ENCODE measurements at regions not wholly inside any gene's neighbourhood (a gene's known extent, or its start where the extent isn't known, plus 50 kb on each side); places are given as distances from the start of the nearest gene placed in this dataset.

GRCh38 chr18:8974696-8975095, 127.8 kb upstream of the NDUFV2 start:
- no peaks in the 10 kb centered on the region for H3K4me1 ChIP-seq (ENCODE audit: control insufficient read depth in 4 of 4, insufficient read depth in 4 of 4, low read length in 3 of 4)
- no peak overlapping the region for H3K9ac ChIP-seq (ENCODE audit: low read depth in 1 of 2, low read length in 2 of 2)
- WGBS: 51% methylated on average over 2 of the region's 2 CpGs
- H3K9me3 ChIP-seq (ENCODE audit: control insufficient read depth in 4 of 4, low read length in 3 of 4): no peaks in the 10 kb centered on the region
- no peaks in the 10 kb centered on the region for H3K27me3 ChIP-seq (ENCODE audit: control insufficient read depth in 4 of 4, insufficient read depth in 4 of 4, low read length in 3 of 4)
- no peak overlapping the region for H3K4me3 ChIP-seq (ENCODE audit: low read depth in 1 of 3, low read length in 3 of 3)
- H3K27ac ChIP-seq (ENCODE audit: low read depth in 1 of 2, low read length in 2 of 2): no peak overlapping the region
- TF ChIP-seq GABPA (IDR thresholded peaks at IDR 0.05 in 1 of 2, conservative IDR thresholded peaks at IDR 0.05 in 1 of 2): no peak
- TF ChIP-seq YY1 (IDR thresholded peaks at IDR 0.05): no peak
- TF ChIP-seq, protein P1, sequence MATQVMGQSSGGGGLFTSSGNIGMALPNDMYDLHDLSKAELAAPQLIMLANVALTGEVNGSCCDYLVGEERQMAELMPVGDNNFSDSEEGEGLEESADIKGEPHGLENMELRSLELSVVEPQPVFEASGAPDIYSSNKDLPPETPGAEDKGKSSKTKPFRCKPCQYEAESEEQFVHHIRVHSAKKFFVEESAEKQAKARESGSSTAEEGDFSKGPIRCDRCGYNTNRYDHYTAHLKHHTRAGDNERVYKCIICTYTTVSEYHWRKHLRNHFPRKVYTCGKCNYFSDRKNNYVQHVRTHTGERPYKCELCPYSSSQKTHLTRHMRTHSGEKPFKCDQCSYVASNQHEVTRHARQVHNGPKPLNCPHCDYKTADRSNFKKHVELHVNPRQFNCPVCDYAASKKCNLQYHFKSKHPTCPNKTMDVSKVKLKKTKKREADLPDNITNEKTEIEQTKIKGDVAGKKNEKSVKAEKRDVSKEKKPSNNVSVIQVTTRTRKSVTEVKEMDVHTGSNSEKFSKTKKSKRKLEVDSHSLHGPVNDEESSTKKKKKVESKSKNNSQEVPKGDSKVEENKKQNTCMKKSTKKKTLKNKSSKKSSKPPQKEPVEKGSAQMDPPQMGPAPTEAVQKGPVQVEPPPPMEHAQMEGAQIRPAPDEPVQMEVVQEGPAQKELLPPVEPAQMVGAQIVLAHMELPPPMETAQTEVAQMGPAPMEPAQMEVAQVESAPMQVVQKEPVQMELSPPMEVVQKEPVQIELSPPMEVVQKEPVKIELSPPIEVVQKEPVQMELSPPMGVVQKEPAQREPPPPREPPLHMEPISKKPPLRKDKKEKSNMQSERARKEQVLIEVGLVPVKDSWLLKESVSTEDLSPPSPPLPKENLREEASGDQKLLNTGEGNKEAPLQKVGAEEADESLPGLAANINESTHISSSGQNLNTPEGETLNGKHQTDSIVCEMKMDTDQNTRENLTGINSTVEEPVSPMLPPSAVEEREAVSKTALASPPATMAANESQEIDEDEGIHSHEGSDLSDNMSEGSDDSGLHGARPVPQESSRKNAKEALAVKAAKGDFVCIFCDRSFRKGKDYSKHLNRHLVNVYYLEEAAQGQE (IDR thresholded peaks at IDR 0.05): no peak
- no peak for TF ChIP-seq JUND (IDR thresholded peaks at IDR 0.05)
- TF ChIP-seq, protein P2, sequence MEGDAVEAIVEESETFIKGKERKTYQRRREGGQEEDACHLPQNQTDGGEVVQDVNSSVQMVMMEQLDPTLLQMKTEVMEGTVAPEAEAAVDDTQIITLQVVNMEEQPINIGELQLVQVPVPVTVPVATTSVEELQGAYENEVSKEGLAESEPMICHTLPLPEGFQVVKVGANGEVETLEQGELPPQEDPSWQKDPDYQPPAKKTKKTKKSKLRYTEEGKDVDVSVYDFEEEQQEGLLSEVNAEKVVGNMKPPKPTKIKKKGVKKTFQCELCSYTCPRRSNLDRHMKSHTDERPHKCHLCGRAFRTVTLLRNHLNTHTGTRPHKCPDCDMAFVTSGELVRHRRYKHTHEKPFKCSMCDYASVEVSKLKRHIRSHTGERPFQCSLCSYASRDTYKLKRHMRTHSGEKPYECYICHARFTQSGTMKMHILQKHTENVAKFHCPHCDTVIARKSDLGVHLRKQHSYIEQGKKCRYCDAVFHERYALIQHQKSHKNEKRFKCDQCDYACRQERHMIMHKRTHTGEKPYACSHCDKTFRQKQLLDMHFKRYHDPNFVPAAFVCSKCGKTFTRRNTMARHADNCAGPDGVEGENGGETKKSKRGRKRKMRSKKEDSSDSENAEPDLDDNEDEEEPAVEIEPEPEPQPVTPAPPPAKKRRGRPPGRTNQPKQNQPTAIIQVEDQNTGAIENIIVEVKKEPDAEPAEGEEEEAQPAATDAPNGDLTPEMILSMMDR (IDR thresholded peaks at IDR 0.05; ENCODE audit: low read depth, low read length, missing input control): no peak
- no peak for TF ChIP-seq SP1 (IDR thresholded peaks at IDR 0.05)
- no peak for DNase-seq (ENCODE audit: low spot score)
- H3K36me3 ChIP-seq (ENCODE audit: control insufficient read depth in 4 of 4, insufficient read depth in 3 of 4, low read depth in 1 of 4, low read length in 3 of 4): no peaks in the 10 kb centered on the region

DNA sequence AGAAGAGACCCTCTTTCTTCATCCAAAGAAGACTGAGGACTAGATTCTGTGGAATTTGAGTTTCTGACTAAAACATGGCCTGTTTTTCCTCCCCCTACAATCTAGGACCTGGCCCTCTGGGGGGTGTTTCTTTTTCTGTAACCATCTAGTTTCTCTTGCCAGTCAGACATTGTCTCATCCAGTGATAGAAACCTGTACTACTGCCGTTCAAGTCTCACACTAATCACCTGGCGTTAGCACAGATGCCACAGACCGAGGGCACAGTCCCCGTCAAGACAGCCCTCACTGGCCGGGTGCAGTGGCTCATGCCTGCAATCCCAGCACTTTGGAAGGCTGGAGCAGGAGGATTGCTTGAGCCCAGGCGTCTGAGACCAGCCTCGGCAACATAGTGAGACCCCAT, 126.9 kb upstream of the NDUFV2 start:
- Histone ChIP-seq H3K27ac (ENCODE audit: low read depth in 1 of 2, low read length in 2 of 2) (no peak overlapping the region), H3K4me1 (ENCODE audit: control insufficient read depth in 4 of 4, insufficient read depth in 4 of 4, low read length in 3 of 4) (no peaks in the 10 kb centered on the region), H3K27me3 (ENCODE audit: control insufficient read depth in 4 of 4, insufficient read depth in 4 of 4, low read length in 3 of 4) (no peaks in the 10 kb centered on the region), H3K4me3 (ENCODE audit: low read depth in 1 of 3, low read length in 3 of 3) (no peak overlapping the region), H3K9ac (ENCODE audit: low read depth in 1 of 2, low read length in 2 of 2) (no peak overlapping the region), H3K9me3 (ENCODE audit: control insufficient read depth in 4 of 4, low read length in 3 of 4) (no peaks in the 10 kb centered on the region), H3K36me3 (ENCODE audit: control insufficient read depth in 4 of 4, insufficient read depth in 3 of 4, low read depth in 1 of 4, low read length in 3 of 4) (no peaks in the 10 kb centered on the region)
- WGBS: 79% methylated on average over 7 of the region's 7 CpGs
- no peak for TF ChIP-seq EGR1 (IDR thresholded peaks at IDR 0.05; ENCODE audit: low read depth in 2 of 2)
- TF ChIP-seq RXRA (IDR thresholded peaks at IDR 0.05): no peak
- TF ChIP-seq FOXA2 (IDR thresholded peaks at IDR 0.05): no peak
- DNase-seq (ENCODE audit: low spot score): no peak

DNA sequence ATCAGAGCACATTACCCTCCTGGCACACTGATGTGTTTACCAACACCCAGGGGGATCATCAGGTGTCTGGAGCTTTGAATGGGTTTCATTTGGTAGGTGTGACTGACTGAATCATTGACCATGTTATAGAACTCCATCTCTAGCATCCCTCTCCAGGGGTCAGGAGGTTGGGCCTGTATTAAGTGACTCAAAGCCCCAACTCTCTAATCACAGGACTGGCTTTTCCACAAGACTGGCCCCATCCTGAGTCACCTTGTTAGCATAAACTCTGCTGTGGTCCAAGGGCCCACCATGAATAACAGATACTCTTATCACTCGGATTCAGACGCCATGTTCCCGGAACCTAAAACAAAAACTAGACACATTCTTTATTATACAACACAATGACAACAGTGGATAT, 125.9 kb upstream of the NDUFV2 start:
- WGBS: 88% methylated on average over 3 of the region's 3 CpGs
- H3K4me3 ChIP-seq (ENCODE audit: low read depth in 1 of 3, low read length in 3 of 3): no peak overlapping the region
- H3K4me1 ChIP-seq (ENCODE audit: control insufficient read depth in 4 of 4, insufficient read depth in 4 of 4, low read length in 3 of 4): no peaks in the 10 kb centered on the region
- H3K36me3 ChIP-seq (ENCODE audit: control insufficient read depth in 4 of 4, insufficient read depth in 3 of 4, low read depth in 1 of 4, low read length in 3 of 4): no peaks in the 10 kb centered on the region
- DNase-seq (ENCODE audit: low spot score): no peak
- no peaks in the 10 kb centered on the region for H3K27me3 ChIP-seq (ENCODE audit: control insufficient read depth in 4 of 4, insufficient read depth in 4 of 4, low read length in 3 of 4)
- H3K27ac ChIP-seq (ENCODE audit: low read depth in 1 of 2, low read length in 2 of 2): no peak overlapping the region
- no peak overlapping the region for H3K9ac ChIP-seq (ENCODE audit: low read depth in 1 of 2, low read length in 2 of 2)
- no peaks in the 10 kb centered on the region for H3K9me3 ChIP-seq (ENCODE audit: control insufficient read depth in 4 of 4, low read length in 3 of 4)
- TF ChIP-seq FOXA2 (IDR thresholded peaks at IDR 0.05) (no peak), SP1 (IDR thresholded peaks at IDR 0.05) (no peak), EGR1 (IDR thresholded peaks at IDR 0.05; ENCODE audit: low read depth in 2 of 2) (no peak), FOXA1 (IDR thresholded peaks at IDR 0.05) (no peak), GABPA (IDR thresholded peaks at IDR 0.05 in 1 of 2, conservative IDR thresholded peaks at IDR 0.05 in 1 of 2) (no peak)
- TF ChIP-seq, protein P2 (IDR thresholded peaks at IDR 0.05; ENCODE audit: low read depth, low read length, missing input control): no peak
